Neuronal stem cell (in vitro differentiated cells): ENCODE measurements at regions not wholly inside any gene's neighbourhood (a gene's known extent, or its start where the extent isn't known, plus 50 kb on each side); places are given as distances from the start of the nearest gene placed in this dataset.

Experiments
- DNase-seq: peaks from one replicate; pipeline ENCODE4 v3.0.0-alpha.2; 2013; ENCODE audit warnings: low spot score
- H2AFZ ChIP-seq: one replicate; pipeline ENCODE4 v1.6.1; 2013; ENCODE audit warnings: mild to moderate bottlenecking, low read length, inconsistent platforms
- H2AK5ac ChIP-seq: 2 replicates; pipeline ENCODE4 v1.6.1; 2013; ENCODE audit warnings: low read depth, mild to moderate bottlenecking, inconsistent platforms, low read length, moderate library complexity, mixed read lengths
- H2BK120ac ChIP-seq: 2 replicates; pipeline ENCODE4 v1.6.1; 2013; ENCODE audit warnings: low read depth, mild to moderate bottlenecking, inconsistent platforms, low read length, moderate library complexity, mixed read lengths
- H2BK12ac ChIP-seq: one replicate; pipeline ENCODE4 v1.6.1; 2013; ENCODE audit warnings: low read length, inconsistent platforms
- H2BK15ac ChIP-seq: 2 replicates; pipeline ENCODE4 v1.6.1; 2013; ENCODE audit warnings: mild to moderate bottlenecking, low read length, inconsistent platforms, mixed read lengths
- H2BK5ac ChIP-seq: one replicate; pipeline ENCODE4 v1.6.1; 2013; ENCODE audit warnings: inconsistent platforms, mild to moderate bottlenecking, low read length, moderate library complexity
- H3K14ac ChIP-seq: one replicate; pipeline ENCODE4 v1.6.1; 2013; ENCODE audit warnings: low read length, inconsistent platforms
- H3K18ac ChIP-seq: 2 replicates; pipeline ENCODE4 v1.6.1; 2013; ENCODE audit warnings: low read length, inconsistent platforms
- H3K23ac ChIP-seq: 2 replicates; pipeline ENCODE4 v1.6.1; 2013; ENCODE audit warnings: low read depth, mild to moderate bottlenecking, mixed read lengths, low read length, inconsistent platforms; ENCODE audit not compliant: poor library complexity
- H3K27ac ChIP-seq: replicated peaks from 3 replicates; pipeline ENCODE4 v1.5.1; 2013; ENCODE audit warnings: low read length, inconsistent platforms
- H3K27me3 ChIP-seq, 3 experiments: 2 replicates each; pipeline ENCODE4 v1.6.1; 2013; ENCODE audit warnings: low read length in 3 of 3, mild to moderate bottlenecking in 2 of 3, inconsistent platforms in 1 of 3, low read depth in 1 of 3, mixed read lengths in 1 of 3, moderate library complexity in 1 of 3; ENCODE audit not compliant: control insufficient read depth in 3 of 3, insufficient read depth in 3 of 3
- H3K36me3 ChIP-seq, 2 donors: replicated peaks in 1 of 2; 2 replicates each; pipeline ENCODE4 v1.6.1; 2013; ENCODE audit warnings: low read length in 2 of 2; ENCODE audit not compliant: control insufficient read depth in 2 of 2, insufficient read depth in 2 of 2
- H3K4ac ChIP-seq: 2 replicates; pipeline ENCODE4 v1.6.1; 2013; ENCODE audit warnings: inconsistent platforms, mild to moderate bottlenecking, low read length, moderate library complexity
- H3K4me1 ChIP-seq, 2 donors: 1 replicate in 1 of 2; 2 replicates in 1 of 2; pipeline ENCODE4 v1.6.1; 2013; ENCODE audit warnings: low read length in 2 of 2, low read depth in 1 of 2; ENCODE audit not compliant: control insufficient read depth in 2 of 2, insufficient read depth in 1 of 2
- H3K4me2 ChIP-seq: one replicate; pipeline ENCODE4 v1.6.1; 2013; ENCODE audit warnings: mild to moderate bottlenecking, low read length, inconsistent platforms; ENCODE audit not compliant: insufficient read depth, poor library complexity, severe bottlenecking
- H3K4me3 ChIP-seq, 2 donors: 2 replicates each; pipeline ENCODE4 v1.5.1; 2013; ENCODE audit warnings: low read length in 2 of 2, mild to moderate bottlenecking in 2 of 2, inconsistent platforms in 1 of 2, moderate library complexity in 1 of 2
- H3K79me1 ChIP-seq: one replicate; pipeline ENCODE4 v1.6.1; 2013; ENCODE audit warnings: low read depth, mild to moderate bottlenecking, inconsistent platforms, low read length, moderate library complexity
- H3K9ac ChIP-seq: one replicate; pipeline ENCODE4 v1.6.1; 2013; ENCODE audit warnings: mild to moderate bottlenecking, low read depth, low read length, inconsistent platforms; ENCODE audit not compliant: poor library complexity
- H3K9me3 ChIP-seq, 2 donors: replicated peaks in 1 of 2; 2 replicates each; pipeline versions ENCODE3 to v1.6.1; 2013; ENCODE audit warnings: low read length in 2 of 2, mild to moderate bottlenecking in 2 of 2, inconsistent platforms in 1 of 2, low read depth in 1 of 2, mixed read lengths in 1 of 2, moderate library complexity in 1 of 2; ENCODE audit not compliant: control insufficient read depth in 2 of 2, insufficient read depth in 1 of 2
- H4K8ac ChIP-seq: one replicate; pipeline ENCODE4 v1.6.1; 2013; ENCODE audit warnings: low read depth, mild to moderate bottlenecking, inconsistent platforms, low read length, moderate library complexity
- H4K91ac ChIP-seq: one replicate; pipeline ENCODE4 v1.6.1; 2013; ENCODE audit warnings: low read length, low read depth, mild to moderate bottlenecking, inconsistent platforms; ENCODE audit not compliant: poor library complexity
- WGBS, 2 donors: extraction: QIAGEN DNeasy Blood & Tissue Kit; methylation state at CpG; one replicate each; pipeline ENCODE4 v1.1.7; 2013; ENCODE audit warnings: missing lambda C conversion rate in 2 of 2, mixed read lengths in 1 of 2; ENCODE audit not compliant: insufficient read length in 2 of 2, insufficient replicate concordance in 1 of 2; ENCODE audit errors: extremely low coverage in 2 of 2; 5-methylcytosine and 5-hydroxymethylcytosine counted together

DNA sequence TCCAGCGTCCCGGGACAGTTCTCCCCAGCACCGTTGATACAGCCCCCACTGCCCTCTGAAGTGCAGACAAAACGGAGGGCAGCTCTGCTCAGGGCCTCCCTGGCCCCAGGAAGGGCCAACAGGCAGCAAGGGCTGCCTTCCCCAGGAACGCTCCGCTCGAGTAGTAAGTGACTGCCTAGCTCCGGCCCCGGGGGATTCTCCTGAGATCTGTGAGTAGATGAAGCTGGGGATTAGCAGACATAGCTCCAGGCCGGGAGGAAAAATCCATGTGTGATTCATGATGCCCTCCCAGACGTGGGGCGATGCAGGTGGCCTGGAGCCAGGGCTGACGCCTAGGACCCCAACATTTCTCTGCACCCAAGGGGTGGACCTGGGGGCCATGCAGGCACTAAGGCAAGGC, 85.3 kb downstream of the ENGASE start:
- Histone ChIP-seq H3K14ac (peak overlapping the region; percentile 71), H3K36me3 (no peaks in the 10 kb centered on the region), H3K9me3 (no peaks in the 10 kb centered on the region), H2BK15ac (peak overlapping the region; percentile 58), H2BK12ac (peak overlapping the region; percentile 84), H3K9ac (peak overlapping the region; percentile 70), H2BK120ac (peak overlapping the region; percentile 96), H3K4ac (peak overlapping the region; percentile 76), H2AFZ (no peak overlapping the region), H3K27ac (no peak overlapping the region), H3K4me3 (no peak overlapping the region), H2AK5ac (peak overlapping the region; percentile 56), H3K27me3 (peaks cover 0 to 60% (median 0%) of the 10 kb centered on the region in 3 experiments), H3K18ac (peak overlapping the region; percentile 87), H3K4me1 (peaks cover 0 to 9% of the 10 kb centered on the region in 2 donors), H2BK5ac (peak overlapping the region; percentile 24), H3K79me1 (no peaks in the 10 kb centered on the region), H4K91ac (peak overlapping the region; percentile 92), H3K4me2 (no peak overlapping the region), H4K8ac (peak overlapping the region; percentile 100), H3K23ac (peak overlapping the region; percentile 73)
- no peak for DNase-seq
- no CpG with 5 or more reads among the region's 13 CpGs for WGBS, 2 donors

DNA sequence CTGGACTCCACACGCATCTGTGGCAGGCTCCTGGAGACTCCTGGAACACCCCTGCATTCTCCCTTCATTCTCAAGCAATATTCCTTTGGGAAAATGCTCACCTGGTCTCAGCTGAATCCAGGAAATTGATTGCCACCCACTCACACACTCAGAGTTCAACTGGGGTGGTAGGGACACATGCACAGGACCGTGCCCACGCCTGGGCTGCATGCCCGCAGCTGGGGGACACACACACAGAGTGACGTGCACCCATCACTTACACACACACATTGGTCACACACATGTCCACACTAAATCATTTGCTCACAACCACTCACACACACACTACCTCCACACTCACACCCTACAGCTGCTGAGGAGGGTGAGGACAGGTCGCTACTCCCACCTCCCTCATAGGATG, 84.8 kb downstream of the ENGASE start:
- H3K4me3 ChIP-seq = no peak overlapping the region
- peak overlapping the region; percentile 73 for H3K23ac ChIP-seq
- peak overlapping the region; percentile 17 for H4K8ac ChIP-seq
- no peak overlapping the region for H3K4me2 ChIP-seq
- H3K14ac ChIP-seq = peak overlapping the region; percentile 71
- no CpG with 5 or more reads among the region's 6 CpGs for WGBS, 2 donors
- no peak overlapping the region for H2BK120ac ChIP-seq
- H2AK5ac ChIP-seq = peak overlapping the region; percentile 56
- peak overlapping the region; percentile 84 for H2BK12ac ChIP-seq
- H2BK5ac ChIP-seq = peak overlapping the region; percentile 24
- H2AFZ ChIP-seq = no peak overlapping the region
- H3K79me1 ChIP-seq = no peaks in the 10 kb centered on the region
- H3K9ac ChIP-seq = peak overlapping the region; percentile 77
- no peak overlapping the region for H3K27ac ChIP-seq
- H3K36me3 ChIP-seq = no peaks in the 10 kb centered on the region
- H2BK15ac ChIP-seq = peak overlapping the region; percentile 58
- no peak for DNase-seq
- H4K91ac ChIP-seq = no peak overlapping the region
- peaks cover 0 to 58% (median 0%) of the 10 kb centered on the region in 3 experiments for H3K27me3 ChIP-seq
- peak overlapping the region; percentile 76 for H3K4ac ChIP-seq
- H3K18ac ChIP-seq = peak overlapping the region; percentile 76
- H3K9me3 ChIP-seq = no peaks in the 10 kb centered on the region
- peaks cover 0 to 6% of the 10 kb centered on the region in 2 donors for H3K4me1 ChIP-seq

- Histone ChIP-seq H4K8ac (no peak overlapping the region), H3K4me2 (no peak overlapping the region), H3K27me3 (peaks cover 0 to 58% (median 0%) of the 10 kb centered on the region in 3 experiments)
Observed at GRCh38 chr17:79156463-79157095, 82.0 kb downstream of the ENGASE start.

GRCh38 chr17:79155701-79156100, 81.1 kb downstream of the ENGASE start:
- peak overlapping the region; percentile 5 for H2BK120ac ChIP-seq
- H3K18ac ChIP-seq = no peak overlapping the region
- no peak overlapping the region for H3K4me3 ChIP-seq
- no peak overlapping the region for H2AFZ ChIP-seq
- peak overlapping the region; percentile 39 for H2BK5ac ChIP-seq
- no peaks in the 10 kb centered on the region for H3K36me3 ChIP-seq
- no peaks in the 10 kb centered on the region for H3K9me3 ChIP-seq
- H2AK5ac ChIP-seq = peak overlapping the region; percentile 43
- H3K79me1 ChIP-seq = no peaks in the 10 kb centered on the region
- H3K27me3 ChIP-seq = peaks cover 0 to 58% (median 0%) of the 10 kb centered on the region in 3 experiments
- H2BK12ac ChIP-seq = no peak overlapping the region
- no peak overlapping the region for H3K23ac ChIP-seq
- no peak overlapping the region for H3K9ac ChIP-seq
- H3K4ac ChIP-seq = no peak overlapping the region
- no peak overlapping the region for H4K8ac ChIP-seq
- peaks cover 0 to 6% of the 10 kb centered on the region in 2 donors for H3K4me1 ChIP-seq
- H2BK15ac ChIP-seq = no peak overlapping the region
- no peak overlapping the region for H3K14ac ChIP-seq
- no CpG with 5 or more reads among the region's 12 CpGs for WGBS, 2 donors
- DNase-seq = no peak
- no peak overlapping the region for H3K27ac ChIP-seq
- no peak overlapping the region for H4K91ac ChIP-seq
- H3K4me2 ChIP-seq = no peak overlapping the region

More at GRCh38 chr17:79156463-79157095, 82.0 kb downstream of the ENGASE start:
- WGBS, 2 donors = no CpG with 5 or more reads among the region's 19 CpGs
- Histone ChIP-seq H3K18ac (peak overlapping the region; percentile 53), H3K36me3 (no peaks in the 10 kb centered on the region), H3K27ac (no peak overlapping the region), H3K14ac (peak overlapping the region; percentile 47), H3K79me1 (no peaks in the 10 kb centered on the region), H2BK12ac (no peak overlapping the region), H2BK5ac (no peak overlapping the region), H3K4me1 (peaks cover 0 to 4% of the 10 kb centered on the region in 2 donors), H3K23ac (no peak overlapping the region), H3K4ac (no peak overlapping the region), H3K9ac (no peak overlapping the region), H4K91ac (no peak overlapping the region), H3K9me3 (no peaks in the 10 kb centered on the region), H2AFZ (no peak overlapping the region), H2AK5ac (peak overlapping the region; percentile 27), H3K4me3 (no peak overlapping the region), H2BK120ac (no peak overlapping the region), H2BK15ac (no peak overlapping the region)
- no peak for DNase-seq
